HG03521 (cell line): ENCODE measurements at regions not wholly inside any gene's neighbourhood (a gene's known extent, or its start where the extent isn't known, plus 50 kb on each side); places are given as distances from the start of the nearest gene placed in this dataset.

Experiments used
- ATAC-seq: cut with Tn5 transposase; IDR thresholded peaks from one replicate; pipeline ENCODE4 v1.9.1; 2021; ENCODE audit warnings: mild to moderate bottlenecking, moderate library complexity; ENCODE audit not compliant: unreplicated experiment

DNA sequence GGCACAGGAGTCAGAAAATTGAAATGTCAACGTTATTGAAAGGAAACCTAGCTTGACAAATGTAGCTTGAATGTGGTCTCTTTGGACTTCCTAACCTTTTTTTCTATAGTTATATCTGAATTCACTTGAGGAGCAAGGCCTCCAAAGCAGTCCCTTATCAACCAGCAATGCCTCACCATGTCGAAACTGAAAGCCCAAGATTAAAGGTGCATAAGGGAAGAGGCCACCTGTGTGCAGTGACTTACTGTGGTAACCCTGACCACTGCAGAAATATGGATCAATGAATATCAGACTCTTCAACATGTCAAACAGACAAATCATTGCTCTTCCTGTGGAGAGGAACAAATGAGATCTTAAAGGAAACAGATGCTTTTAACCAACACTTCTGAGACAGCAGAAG is 95.0 kb upstream of the GIMD1 start:
- no peak for ATAC-seq

DNA sequence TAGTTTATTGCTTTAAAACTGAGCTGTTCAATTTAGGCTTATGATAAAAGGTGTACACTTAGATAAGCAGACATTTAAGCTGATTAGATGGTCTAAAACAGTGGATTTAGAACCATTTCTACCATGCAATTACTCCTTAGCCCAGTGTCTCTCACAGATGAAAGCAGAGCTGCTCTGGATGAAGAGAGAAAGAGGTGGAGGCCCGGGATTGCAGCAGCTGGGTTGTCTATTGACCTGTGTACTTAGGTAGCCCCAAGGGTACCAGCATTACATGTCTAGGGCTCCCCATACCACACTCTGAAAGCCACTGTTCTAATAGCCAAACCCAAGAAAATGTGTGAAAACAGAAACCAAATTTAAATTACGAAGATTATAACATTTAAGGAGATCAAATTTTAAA is 86.0 kb upstream of the GIMD1 start:
- ATAC-seq, result no peak

DNA sequence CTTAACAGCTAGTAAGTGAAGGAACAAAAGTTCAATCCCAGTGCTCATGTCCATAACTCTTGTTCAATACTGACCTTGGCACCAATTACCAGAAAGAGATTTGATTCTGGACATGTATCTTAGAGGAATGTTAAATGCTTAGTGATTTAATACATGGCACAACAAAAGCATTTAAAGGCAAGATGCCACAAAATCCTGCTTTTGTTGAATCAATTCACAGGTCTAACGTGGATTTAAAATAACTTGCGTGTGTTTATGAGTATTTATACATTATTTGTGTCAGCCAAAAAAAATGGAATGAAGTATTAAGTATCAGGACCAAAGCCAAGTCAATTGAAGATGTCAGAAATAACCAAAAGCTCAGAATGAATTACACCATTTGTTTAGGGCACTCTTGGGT is 85.4 kb upstream of the GIMD1 start:
- no peak for ATAC-seq

DNA sequence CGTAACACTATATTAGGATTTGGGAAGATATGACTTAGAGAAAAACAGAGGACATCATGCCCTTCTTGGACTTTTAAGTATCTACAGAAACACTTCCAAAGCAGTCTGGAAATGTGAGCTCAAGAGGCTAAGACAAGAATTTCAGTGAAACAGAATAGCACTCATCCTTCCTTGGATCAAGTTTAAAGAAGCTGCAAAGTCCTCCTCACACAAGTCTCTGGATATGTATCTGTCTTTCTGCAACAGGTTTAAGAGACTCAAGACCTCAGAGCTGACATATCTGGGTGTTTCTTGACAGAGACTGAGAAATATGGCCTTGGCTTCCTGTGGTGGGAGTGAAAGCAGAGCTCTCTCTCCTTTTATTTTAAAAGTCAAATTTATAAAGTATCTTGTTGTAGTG is 82.5 kb upstream of the GIMD1 start:
- no peak for ATAC-seq

DNA sequence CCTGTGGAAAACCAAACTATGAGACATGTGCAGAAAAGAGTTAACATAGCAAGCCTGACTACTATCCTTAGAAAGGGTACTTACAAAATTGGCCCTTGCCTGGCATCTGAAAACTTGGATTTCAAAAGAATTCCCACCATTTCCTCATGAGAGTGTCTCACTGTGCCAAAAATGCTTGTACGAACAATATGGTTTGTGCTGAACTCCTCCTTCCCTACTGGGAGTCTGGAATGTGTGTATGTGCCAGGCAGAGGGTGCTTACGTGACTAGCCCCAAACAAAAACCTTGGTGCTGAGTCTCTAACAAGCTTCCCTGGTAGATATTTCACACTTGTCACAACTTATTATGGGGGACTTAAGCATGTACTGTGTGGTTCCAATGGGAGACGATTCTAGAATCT is 81.7 kb upstream of the GIMD1 start:
- no peak for ATAC-seq

DNA sequence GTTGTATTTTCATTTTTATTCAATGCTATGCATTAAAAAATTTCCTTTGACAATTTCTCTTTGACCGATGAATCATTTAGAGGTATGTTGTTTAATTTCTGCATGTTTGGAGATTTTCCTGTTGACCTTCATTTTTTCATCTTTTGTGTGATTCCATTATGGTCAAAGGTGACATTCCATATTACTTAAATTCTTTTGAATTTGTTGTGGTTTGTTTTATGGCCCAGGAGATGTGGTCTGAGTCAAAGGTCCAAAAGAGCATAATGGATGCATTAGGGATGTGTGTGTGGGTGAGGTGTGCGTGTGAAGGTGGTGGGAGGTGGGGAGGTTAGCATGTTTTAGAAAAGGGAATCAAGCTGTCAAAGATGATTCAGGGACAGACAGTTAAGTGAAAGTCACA is 76.0 kb upstream of the GIMD1 start:
- ATAC-seq, result no peak

DNA sequence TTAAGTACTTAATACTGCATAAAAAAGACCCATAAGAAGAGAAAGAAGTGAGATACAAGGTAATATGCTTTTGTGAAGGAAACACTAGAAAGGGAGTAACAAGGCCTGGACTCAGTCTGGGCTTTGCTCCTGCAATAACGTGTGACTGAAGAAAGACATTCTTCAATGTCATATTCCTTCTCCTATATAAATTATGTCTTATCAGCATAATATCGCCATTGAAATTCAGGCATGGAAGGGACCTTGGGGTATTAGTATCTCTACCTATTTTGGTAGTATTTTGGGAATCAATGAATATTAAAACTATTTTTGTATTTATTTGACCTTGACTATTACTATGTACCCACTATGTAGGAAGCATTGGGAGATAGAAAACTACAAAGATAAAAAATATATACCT is 62.2 kb upstream of the GIMD1 start:
- no peak for ATAC-seq

DNA sequence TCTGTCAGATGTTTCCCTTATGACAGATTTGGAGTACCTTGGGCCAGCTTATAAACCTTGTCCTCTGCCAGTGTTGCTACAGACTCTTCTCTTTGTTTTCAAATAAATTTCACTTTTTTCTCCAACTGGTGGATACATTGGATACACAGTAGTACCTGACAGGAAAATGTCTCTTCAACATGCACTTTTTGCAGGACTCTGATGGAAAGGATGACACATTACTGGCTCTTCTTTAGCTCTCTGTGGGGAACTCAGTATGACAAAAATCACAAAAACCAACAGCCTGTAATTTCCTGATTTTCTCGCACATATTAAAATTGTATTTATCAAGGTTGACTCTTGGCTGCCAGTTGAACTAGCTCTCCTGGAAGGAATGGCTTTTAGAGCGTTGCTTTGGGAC is 61.3 kb upstream of the GIMD1 start:
- ATAC-seq, result no peak

DNA sequence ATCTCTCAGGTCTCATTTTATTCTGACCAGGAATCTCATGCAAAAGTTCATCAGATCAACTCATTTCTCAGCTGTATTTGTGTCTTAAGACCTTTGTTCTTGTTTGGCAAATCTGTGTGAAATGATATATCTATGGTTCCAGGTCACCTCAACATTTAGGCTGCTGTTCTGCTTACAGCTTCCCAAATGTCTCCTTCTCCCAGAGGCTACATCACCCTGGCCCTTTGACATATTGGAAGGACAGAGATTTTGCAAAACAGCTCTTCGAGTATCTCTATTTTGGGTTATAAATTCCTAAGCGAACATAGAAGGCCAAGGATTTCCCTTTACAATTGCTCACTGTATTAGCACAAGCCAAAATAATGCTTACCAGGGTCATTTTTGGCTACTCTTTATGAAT is 57.5 kb upstream of the GIMD1 start:
- no peak for ATAC-seq

DNA sequence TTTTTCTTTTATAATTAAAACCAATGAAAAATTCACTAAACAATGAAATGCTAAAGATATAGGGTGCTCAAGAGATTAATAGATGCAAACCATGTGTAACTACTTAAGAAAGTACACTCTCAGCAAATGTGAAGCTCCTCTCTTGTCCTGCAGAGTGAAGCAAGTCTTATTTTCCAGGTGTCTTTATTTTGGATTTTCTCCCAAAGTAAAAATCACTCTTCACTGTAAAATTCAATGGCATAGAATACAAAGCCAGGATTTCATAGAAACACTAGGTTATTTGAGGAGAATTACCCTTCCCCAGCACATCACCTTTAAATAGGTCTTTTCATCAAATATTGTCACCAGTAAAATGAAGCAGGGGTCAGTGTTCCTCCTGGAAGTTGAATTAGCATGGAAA is 57.0 kb upstream of the GIMD1 start:
- ATAC-seq, result no peak

DNA sequence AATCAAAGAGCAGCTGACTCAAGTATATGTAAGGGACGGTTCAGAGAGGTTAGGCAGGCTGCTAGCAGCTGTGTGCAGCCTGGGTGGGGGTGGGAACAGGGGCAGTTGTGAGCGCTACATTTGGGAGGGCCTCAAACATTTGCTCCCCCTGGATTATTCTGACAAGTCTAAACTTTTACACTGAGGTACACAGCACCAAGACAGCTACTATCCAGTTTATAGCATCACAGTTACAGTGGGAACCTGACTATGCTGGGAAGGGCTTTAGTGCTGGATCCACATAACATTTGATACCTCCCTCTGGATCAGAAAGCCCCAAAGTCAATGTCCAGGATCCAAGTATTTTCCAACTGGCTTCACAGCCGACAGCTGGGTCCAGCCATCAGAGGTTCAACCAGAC is 55.8 kb upstream of the GIMD1 start:
- ATAC-seq, result no peak

DNA sequence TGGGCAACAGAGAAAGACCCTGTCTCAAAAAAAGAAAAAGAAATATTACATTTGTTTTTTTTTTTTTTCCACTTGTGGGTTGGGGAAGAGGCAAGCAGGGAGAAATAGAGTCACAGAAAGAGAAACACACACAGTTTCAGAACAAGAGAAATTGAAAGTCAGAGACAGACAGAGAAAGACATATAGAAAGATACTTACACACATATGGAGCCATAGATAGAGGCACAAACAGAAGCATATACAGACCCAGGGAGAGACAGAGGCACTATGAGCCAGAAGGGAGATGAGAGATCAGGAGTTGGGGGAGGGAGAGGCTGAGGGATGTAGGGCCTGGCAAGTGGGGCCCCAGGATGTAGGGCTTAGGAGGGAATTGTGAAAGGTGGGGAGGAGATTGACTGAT is 55.2 kb upstream of the GIMD1 start:
- no peak for ATAC-seq

DNA sequence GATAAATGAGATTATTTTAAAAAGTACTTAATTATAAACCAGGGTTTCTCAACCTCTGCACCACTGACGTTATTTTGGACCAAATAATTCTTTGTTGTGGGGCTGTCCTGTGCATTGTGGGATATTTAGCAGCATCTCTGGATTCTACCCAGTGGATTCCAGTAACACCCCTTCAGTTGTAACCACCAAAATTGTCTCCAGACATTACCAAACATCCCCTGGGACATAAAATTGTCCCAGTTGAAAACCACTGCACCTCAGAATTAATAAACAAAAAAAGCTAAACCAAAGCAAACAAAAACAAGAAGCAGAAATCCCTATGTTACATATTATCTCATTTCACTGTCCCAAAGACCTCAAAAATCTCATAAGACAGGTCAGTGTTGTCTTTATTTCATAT is 54.2 kb upstream of the GIMD1 start:
- no peak for ATAC-seq

DNA sequence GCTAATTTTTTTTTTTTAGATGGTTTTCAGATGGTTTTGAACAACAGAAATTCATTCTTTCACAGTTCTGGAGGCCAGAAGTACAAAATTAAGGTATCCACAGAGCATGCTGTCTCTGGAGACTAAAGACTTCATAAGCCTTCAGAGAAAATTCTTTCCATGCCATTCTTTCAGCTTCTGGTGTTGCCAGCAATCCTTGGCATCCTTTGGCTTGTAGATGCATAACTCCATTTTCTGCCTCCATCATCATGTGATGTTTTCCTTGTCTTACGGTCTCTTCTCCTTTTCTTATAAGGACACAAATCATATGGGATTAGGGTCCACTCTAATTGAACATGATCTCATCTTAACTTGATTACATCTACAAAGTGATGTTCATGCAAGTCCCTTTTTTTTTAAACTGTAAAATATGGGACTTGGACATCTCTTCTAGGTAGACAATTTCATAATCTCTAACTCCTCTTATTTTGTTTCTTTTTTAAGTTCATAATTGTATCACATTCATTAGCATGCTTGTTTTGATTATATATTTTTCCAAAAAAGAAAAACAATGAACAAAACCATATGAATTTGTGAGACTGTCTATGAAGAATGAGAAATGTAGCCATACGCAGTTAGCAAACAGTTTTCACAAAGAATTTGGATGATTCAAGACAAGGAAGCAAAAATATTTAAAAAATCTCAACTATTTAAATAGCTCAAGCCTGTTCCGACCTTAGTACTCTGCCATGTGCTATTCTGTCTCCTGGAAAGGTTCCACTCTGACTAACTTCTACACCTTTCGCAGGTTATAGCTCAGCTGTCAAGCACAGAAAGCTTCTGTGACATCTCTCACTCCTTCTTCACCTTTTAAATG is 53.1 kb upstream of the GIMD1 start:
- no peak for ATAC-seq

DNA sequence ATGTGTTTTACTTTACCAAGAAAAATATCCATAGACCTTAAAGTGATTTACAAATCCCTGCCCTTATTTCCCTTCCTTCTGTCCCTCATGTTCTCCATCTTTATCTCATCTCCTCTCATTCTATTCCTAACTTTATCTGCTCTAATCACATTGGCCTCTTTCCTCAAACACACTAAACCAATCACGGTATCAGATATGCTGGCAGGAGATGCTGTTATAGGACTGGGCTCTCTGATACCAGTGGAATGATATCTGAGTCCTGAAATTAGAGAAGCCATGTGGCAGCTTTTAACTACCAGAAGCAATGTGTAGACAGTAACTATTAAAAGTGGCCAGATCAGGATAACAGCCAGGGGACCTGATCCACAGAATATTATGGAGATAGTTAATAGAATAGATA is 49.9 kb upstream of the GIMD1 start:
- ATAC-seq, result no peak
